GM21786 (cell line): ENCODE measurements at regions not wholly inside any gene's neighbourhood (a gene's known extent, or its start where the extent isn't known, plus 50 kb on each side); places are given as distances from the start of the nearest gene placed in this dataset.

Source experiments
- ATAC-seq: cut with Tn5 transposase; IDR thresholded peaks from one replicate; pipeline ENCODE4 v1.9.1; 2021; ENCODE audit not compliant: unreplicated experiment

DNA sequence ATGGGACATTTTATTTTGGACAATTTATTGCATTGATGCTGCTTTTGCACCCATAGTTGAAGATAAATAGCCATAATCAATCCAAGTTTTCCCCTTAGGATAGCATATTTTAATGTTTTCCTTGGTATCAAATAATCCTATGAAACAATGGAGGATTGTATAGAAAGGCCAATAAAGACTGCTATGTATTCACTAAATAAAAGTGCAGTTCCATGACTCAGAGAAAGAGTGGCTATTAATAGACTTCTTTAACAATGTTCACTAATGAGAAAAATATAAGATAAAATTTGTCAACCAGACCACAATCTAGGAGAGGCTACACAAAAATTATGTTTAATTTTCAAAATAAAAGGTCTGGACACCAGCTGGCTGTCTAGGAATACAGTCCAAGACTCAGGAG is 560.9 kb upstream of the AGTR1 start:
- ATAC-seq = no peak

DNA sequence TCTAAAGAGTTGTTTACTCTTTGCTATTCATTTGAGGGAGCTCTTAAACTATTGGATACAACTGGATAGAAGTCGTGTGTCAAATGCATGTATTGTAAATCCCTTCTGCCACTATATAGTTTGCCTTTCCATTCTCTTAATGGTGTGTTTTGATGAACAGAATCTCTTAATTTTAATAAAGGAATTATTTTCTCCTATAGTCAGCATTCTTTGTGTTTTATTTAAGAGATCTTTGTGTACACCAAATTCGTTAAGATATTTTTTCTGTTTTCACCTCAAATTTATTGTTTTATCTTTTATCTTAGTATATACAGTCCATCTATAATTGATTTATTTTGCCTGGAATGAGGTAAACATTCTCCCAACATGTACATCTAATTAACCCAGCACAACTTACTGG is 551.5 kb upstream of the AGTR1 start:
- no peak for ATAC-seq

DNA sequence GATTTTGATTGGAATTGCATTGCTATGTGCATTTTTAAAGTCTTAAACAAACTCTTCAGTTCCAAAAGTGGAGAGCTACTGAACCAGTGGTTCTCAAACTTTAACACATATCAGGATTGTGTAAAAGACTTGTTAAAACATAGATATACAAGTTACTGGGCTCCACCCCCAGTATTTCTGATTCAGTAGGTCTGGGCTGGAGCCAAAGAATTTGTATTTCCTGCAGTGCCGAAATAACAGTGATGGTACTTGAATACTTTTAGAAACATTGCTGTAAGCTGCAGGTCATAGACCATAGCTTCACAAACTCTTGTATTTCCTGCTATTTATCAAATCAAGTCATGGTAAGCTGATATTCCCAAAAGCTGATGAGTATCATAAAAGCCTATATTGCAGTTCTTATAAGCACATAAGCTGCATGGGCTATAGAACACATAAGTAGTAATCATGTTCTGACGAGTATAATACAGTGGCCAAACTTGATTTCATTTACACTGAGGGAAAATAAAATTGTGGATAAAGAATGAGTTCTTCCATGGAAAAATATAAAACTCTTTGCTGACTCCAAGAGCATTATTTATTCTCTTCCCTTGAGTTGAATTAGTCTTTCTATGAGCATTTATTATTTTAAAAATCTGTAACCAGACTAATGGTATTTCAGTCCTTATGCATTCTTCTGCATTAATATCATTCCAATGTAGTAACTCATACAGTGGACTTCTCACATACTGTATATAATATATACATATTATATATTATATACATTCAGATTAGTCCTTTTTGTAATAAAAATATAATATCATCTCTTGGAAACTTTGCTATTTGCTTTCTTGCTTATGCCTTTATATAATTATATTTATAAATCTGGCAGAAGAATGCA is 550.5 kb upstream of the AGTR1 start:
- no peak for ATAC-seq

DNA sequence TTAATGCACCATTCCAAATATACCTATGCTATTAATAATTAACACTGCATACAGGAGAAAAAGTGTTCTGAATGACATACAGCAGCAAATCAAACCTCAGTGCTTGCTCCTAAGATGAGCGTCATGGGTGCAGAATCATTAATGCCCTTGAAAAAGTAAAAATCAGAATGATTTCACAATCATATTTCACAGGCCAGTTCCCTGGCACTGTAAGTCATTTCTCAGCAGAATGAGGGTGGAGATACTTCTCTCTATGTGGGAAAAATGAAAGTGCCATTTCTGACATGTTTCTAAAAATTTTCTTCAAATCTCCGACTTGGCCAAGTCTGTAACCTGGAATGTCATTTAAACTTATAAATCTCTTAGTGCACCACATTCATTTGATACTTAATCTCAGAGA is 549.8 kb upstream of the AGTR1 start:
- ATAC-seq = no peak

DNA sequence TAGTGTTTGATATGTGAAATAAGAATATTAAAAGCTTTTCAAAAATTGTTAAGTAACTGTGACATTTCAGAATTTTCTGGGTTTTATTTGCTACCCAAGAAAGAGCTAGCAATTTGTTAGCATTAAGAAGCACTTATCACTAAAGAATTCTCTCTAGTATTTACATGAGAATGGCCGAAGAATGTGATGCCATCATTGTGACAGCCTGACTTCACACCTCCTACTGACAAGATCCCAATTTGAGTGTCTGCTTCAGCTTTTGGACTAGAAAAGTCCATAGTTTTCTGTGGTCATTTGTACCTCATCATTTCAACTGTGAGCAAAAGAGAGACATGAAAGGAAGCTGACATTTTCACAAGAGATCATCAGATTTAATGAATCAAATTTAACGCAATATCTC is 548.1 kb upstream of the AGTR1 start:
- ATAC-seq = no peak

DNA sequence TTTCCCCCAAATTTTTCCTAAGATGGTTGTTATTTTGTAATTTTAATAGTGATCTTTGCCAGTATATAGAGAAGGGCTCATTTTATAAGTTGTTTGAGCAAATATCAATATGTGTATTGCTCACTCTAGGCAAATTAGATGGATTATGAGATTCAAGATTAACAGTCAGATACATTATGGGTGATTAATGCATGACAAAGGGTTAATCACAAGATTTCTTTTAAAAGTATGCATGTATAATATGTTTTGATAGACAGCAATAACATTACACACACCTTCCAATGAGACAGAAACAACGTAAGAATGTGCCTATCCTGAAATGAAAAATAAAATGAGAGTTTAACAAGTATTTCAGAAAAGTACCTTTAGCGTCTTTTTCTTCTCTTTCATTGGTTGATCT is 547.6 kb upstream of the AGTR1 start:
- ATAC-seq = no peak

DNA sequence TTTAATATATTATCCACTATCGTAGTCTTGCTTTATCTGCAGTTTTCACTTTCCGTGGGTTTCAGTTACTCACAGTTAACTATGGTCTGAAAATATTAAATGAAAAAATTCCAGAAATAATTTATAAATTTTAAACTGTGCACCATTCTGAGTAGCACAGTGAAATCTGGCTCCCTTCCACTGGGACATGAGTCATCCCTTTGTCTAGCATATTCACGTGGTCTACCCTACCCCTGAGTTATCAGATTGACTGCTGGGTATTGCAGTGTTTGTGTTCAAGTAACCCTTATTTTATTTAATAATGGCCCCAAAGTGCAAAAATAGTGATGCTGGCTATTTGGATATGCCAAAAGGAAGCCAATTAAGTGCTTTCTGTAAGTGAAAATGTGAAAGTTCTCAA is 539.5 kb upstream of the AGTR1 start:
- ATAC-seq = no peak

DNA sequence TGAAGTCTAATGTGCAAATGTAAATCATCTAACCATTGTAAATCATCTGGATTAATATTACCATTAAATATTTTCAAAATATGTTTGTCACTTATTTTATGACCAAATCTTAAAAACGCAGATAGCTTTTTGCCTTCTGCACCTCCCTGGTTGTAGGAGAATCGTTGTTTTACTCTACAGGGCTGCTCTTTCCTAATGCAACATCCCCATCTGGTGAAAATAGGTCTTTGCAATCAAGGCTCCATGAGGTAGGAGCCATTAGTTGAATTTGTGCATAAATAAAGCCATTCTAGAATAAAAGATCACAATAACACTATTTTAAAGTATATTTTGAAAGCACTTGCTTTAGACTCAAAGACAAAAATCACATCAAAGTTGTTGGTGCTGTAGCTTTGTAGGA is 535.6 kb upstream of the AGTR1 start:
- ATAC-seq = no peak

DNA sequence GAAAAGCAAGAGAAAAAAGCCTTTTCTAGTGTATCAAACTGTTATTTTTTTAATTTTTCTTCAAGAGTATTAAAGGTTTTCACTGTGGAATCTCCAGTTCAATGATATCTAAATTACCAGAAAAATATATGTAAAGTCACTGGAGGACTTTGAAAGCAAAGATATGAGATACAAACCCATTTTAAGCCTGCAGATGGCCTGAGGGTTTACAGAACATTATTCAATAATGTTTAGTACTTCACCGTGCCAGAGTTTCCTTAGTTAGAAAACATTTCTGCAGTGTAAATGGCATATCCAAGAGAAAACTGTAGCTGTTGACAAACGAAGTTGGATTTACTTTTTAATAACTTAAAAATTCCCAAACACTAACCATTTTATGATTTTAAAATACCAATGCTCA is 529.4 kb upstream of the AGTR1 start:
- no peak for ATAC-seq

DNA sequence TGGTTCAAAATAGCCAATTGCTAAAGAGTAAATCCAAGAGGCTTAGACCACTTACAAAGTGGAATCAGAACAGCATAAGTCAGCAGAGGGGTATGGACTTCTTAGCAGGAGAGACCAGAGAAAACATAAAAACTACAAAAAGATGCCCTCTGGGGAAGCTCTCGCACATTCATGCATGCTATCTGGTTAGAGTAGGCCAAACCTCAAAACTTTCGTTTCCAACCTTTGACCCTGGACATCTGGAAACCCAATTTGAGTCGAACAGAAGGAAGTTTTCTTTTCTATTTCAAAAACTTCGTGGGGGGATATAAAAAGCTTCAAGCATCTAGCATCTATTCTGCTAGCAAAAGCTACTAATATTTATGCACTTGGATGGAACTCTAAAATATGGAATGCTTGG is 523.9 kb upstream of the AGTR1 start:
- ATAC-seq = peak; percentile 55

DNA sequence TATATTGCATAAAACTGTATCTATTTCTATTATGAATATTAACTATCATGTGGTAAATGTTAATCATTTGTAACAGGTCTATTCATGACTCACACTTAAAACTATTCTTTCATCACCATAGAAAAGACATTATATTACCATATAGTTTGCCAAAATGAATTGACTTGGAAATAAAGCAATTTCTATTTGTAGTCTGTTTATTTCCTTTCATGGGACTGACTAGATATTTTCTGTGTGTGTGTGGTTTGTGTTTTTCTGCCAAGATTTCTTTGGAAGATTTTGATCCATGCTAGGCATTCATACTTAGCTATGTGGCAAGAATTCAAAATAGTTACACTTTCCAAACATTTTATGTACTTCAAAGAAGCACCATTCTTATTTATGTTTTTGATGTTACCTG is 522.5 kb upstream of the AGTR1 start:
- no peak for ATAC-seq

DNA sequence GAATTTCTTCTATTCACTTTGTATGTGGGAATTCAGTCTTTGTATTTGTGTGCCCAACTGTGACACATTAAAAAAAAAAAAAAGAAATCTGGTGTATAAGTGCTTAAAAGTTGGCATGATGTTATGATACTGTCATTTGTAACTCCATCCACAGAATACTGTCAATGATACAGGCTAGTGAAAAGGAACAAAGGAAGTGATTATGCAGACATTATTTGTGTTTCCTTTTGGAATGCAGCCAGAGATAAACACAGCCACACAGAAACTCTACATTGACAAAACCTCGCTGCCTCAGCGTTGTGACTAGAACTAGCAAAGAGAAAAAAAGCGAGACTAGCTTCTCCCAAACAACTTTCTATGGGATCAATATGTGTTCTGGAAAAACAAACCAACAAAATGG is 519.2 kb upstream of the AGTR1 start:
- no peak for ATAC-seq

DNA sequence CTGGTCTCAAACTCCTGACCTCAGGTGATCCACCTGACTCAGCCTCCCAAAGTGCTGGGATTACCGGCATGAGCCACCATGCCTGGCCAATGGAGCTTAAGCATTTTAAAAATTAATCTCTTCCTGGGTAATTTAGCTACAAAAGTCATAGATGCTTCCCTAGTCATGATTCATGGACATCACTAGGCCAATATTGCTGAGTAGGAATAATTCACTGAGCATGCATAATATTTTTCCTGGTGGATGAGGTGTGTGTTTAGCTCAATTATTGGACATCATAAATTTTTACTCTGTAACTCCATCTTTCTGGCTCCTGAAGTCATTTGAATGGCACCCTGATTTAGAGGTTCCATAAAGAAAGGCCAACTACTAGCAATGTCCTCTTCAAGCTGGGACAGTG is 512.9 kb upstream of the AGTR1 start:
- no peak for ATAC-seq

DNA sequence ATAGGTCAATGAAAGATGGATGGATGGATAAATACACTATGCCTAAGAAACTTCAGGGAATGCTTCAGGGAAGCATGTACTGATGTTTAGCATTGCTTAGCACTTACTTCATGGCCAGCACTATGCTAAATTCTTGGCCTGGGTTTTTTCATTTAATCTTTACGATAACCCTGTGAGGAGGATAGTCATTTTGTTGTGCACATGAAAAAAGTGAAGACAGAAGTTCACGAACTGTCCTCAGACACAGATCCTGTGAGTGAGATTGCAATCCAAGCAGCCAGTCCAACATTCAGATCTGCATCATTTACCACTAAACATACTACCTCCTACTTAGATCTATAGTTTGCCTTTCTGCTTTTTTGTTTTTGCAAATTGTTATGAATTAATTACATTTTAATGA is 510.8 kb upstream of the AGTR1 start:
- ATAC-seq = no peak

DNA sequence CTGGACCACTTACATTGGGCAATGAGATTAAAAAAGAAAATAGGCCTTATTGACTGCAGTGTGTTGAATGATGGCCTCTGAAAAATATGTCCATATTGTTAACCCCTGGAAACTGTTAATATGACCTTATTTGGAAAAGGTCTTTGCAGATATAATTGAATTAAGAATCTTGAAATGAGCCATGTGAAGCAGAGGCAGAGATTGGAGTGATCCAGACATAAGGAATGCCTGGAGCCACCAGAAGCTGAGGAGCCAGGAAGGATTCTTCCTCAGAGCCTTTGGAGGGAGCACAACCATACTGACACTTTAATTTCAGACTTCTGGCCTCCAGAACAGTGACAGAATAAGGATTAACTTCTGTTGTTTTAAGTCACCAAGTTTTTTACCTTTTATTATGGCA is 510.4 kb upstream of the AGTR1 start:
- ATAC-seq = no peak

DNA sequence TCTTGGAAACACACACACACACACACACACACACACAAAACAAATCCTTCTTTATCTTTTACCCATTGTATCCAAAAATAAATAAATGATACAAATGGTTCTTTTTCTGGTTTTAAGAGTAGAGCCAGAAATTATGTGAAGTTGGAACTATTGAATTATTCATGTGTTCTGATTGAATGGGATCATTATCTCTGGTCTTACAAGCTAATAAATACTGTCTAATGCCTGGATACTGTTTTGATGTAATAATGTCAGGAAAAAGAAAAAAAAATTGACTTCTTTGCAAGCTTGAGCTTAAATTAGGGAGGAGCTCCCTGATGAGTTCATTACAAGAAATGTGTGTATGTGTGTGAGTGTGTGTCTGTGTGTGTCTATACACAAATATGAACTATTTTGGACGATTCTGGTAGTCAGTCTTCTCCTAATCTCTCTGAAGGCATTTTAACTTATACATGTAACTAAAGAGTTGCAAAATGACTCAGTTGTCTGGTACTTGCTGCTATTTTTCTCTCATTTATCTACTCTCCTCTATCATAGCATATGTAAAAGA is 507.2 kb upstream of the AGTR1 start:
- no peak for ATAC-seq

DNA sequence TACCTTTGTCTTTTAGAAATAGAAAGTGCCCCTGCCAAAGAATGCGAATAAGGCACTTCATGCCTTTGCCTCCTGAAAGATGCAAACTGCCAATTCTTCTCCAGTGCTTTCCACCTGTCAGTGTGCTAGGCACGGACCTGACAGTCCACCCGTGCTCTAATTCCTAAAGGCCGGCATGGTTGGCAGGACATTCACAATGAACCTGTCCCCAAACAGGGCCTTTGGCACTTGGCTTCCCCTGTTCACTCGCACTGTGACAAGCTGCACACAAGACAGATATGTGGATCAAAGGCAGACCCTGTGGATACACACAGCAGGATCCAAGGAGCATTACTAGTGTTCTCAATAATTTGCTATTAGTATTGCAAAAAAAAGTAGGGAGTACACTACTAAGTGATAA is 505.7 kb upstream of the AGTR1 start:
- ATAC-seq = no peak

DNA sequence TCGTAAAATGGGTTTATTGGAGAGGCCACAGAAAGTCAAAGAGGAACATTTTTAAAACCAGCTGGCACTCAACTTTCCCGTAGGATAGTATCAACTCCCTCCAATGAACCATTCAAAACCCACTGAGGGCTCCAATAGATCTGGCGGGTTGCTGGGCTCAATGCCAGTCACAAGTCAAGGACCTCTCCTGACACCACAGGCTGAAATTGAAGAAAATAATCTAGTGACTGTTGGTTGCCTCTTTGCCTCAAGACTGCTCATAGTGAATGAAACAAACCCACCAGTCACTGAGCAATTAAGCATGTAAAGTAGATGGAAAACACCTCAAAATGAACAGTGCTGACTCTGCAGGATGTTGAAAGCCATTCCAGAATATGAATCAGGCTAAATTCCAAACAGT is 500.6 kb upstream of the AGTR1 start:
- no peak for ATAC-seq

DNA sequence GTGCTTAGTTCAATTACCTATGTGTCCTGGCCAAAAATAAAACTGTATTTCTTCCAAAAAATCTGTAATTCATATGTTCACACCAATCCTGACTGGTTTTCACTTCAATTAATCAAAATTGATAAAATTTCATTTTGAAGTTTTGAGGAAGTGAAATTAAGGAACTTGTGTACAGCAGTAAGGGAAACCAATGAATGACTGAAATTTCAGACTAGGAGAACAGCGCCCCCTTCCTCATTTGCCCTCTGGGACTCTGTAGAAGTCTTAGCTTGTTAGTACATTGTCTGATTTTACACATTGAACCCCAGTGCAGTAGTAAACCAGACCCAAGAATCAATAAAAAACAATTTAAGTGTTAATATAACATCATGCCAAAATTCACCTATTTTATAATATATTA is 495.3 kb upstream of the AGTR1 start:
- ATAC-seq = peak; percentile 60

DNA sequence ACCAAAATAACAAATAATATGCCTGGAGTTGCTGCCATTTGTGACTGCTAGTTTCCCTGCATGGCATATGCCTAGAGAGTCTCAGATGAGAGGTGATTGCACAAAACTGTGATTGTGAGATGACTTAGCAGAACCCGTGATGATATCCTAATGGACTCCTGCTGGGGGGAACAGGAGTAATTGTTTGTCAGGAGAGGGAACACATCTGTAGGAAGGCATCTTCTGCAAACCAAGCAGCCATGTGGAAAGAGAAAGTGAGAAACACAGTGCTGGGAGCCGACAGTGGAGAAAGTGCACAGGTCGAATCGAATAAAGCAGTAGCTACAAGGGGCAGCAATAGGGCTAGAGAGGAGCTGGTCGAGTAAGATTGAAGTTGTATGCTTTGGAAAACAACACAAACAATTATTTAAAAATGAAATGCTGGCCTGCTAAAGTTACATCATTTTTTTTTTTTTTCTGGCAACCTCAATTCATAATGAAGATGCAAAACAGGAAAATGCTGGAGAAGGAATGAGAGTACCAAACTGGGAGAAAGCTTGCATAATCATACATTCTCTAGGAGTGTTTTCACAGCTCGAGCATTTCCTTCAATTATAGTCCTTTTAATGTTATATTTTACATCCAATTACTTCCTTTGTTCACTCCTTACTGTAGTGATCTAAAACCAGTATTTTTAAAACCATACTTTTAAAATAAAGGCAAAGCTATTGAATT is 494.2 kb upstream of the AGTR1 start:
- ATAC-seq = no peak

DNA sequence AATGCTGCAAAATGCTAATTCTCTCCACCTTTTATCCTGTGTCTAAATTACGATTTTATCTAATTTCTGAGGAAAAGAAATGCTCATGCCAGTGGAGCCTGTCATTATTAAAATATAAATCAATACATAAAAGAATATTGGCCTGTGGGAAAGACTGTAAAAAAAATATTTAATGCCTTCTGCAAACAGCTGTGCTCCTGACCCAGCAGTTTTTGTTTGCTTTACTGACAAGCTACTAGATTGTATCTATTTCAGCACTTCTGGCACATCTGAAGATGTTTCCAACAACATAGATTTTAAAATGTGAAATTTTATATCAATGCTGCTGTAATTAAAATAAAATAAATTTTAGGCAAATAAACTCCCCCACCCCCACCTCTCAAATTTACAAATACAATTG is 493.6 kb upstream of the AGTR1 start:
- ATAC-seq = no peak

DNA sequence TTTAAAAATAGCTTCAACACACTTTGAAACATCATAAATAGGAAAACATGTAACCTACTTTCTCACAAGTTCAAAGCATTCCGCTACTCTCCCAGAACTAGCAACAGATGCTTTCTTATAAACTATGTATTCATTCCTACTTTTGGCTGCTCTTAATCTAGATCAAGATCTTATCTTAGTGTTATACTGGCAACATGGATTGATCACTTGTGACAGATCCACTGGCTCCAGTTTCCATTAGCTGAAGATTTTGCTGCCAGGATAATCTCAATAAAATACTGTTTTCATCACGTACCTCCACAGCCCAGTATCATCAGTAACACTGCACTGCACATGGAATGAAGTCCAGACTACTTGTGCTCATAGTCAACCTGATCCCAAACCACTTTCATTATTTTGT is 491.7 kb upstream of the AGTR1 start:
- ATAC-seq = no peak
